ENCODE measurements at regions not wholly inside any gene's neighbourhood (a gene's known extent, or its start where the extent isn't known, plus 50 kb on each side); places are given as distances from the start of the nearest gene placed in this dataset.
"Not testable (repeated sequence)": the region's sequence is repeated elsewhere in the genome, so short reads cannot be mapped to it uniquely, and the experiment has no call there.

DNA sequence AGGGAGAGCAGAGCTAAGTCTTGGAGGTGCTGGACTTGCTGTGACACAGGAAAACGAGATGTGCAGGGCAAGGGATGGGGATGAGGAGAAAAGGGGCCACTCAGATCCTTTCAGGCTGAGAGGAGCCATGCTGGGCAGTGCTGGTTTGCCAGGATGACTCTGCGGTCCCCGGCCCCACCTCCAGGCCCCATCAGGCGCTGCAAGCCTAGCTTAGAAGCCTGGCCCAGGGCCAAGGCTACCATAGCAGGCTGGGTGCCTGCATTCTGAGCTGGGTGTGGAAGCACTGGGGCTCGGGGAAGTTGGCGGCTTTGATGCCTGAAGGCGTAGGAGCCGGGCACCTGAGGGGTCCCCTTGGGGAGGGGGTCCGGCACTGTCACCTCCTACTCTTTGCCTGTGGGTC lies 341.2 kb upstream of the USP9Y start:
- intact Hi-C loops (cut with micrococcal nuclease): no loop called here
- H3K4me3 ChIP-seq (ENCODE audit: low read length): no peak overlapping the region
- no peak overlapping the region for H3K4me2 ChIP-seq (ENCODE audit: low read length)
- H3K9me3 ChIP-seq (ENCODE audit: low read length): no peaks in the 10 kb centered on the region
- H3K4me1 ChIP-seq (ENCODE audit: insufficient read depth, low read length): no peaks in the 10 kb centered on the region
- H3K27me3 ChIP-seq (ENCODE audit: low read length): no peaks in the 10 kb centered on the region
- H2AFZ ChIP-seq (ENCODE audit: low read length): no peak overlapping the region
- no peak overlapping the region for H3K27ac ChIP-seq (ENCODE audit: low read length)
- H3F3A ChIP-seq (ENCODE audit: low read length, unreplicated experiment): no peaks in the 10 kb centered on the region
- no peaks in the 10 kb centered on the region for H3K9me2 ChIP-seq (replicated peaks; ENCODE audit: low read length)
- DNase-seq: no peak
- POLR2A ChIA-PET (ENCODE audit: unreplicated experiment): no interaction called here
- H4K20me1 ChIP-seq (ENCODE audit: low read length): no peaks in the 10 kb centered on the region
- CTCF ChIA-PET: no interaction called here
- H3K79me2 ChIP-seq (ENCODE audit: low read length): no peaks in the 10 kb centered on the region
- BruUV-seq (replicated peaks): no TSS peak
- no peak for ATAC-seq
- no peaks in the 10 kb centered on the region for H3K36me3 ChIP-seq (ENCODE audit: low read depth, low read length)
- no peak overlapping the region for H3K9ac ChIP-seq (ENCODE audit: low read length)
- TF ChIP-seq EZH2phosphoT487 (IDR thresholded peaks at IDR 0.05; ENCODE audit: borderline replicate concordance, low read length) (no peak), EZH2 (IDR thresholded peaks at IDR 0.05; ENCODE audit: low read length, unreplicated experiment) (no peak)
- TF ChIP-seq, protein P1, sequence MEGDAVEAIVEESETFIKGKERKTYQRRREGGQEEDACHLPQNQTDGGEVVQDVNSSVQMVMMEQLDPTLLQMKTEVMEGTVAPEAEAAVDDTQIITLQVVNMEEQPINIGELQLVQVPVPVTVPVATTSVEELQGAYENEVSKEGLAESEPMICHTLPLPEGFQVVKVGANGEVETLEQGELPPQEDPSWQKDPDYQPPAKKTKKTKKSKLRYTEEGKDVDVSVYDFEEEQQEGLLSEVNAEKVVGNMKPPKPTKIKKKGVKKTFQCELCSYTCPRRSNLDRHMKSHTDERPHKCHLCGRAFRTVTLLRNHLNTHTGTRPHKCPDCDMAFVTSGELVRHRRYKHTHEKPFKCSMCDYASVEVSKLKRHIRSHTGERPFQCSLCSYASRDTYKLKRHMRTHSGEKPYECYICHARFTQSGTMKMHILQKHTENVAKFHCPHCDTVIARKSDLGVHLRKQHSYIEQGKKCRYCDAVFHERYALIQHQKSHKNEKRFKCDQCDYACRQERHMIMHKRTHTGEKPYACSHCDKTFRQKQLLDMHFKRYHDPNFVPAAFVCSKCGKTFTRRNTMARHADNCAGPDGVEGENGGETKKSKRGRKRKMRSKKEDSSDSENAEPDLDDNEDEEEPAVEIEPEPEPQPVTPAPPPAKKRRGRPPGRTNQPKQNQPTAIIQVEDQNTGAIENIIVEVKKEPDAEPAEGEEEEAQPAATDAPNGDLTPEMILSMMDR (conservative IDR thresholded peaks at IDR 0.05; ENCODE audit: low read depth, low read length): no peak

DNA sequence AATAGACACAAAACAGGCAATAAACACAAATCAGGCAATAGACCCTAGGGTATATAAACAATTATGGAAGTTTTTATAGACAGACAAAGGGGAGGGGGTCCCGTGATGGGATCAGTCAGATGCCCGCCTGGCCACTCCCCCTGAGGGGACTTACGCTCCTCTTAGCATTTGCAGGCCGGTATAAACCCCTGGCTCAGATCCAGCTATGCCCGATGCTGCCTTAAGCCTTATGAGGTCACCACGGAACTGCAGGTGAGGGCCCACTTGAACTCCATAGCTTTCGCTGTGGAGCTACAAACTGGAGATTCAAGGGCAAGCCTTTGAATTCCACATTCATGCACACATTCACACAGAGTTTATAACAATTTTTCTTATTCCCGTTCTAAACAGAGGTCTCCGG lies 340.5 kb upstream of the USP9Y start:
- H3K9me3 ChIP-seq (ENCODE audit: low read length): no peaks in the 10 kb centered on the region
- no peak overlapping the region for H3K4me3 ChIP-seq (ENCODE audit: low read length)

GRCh38 chrY:12365311-12365910 lies 335.6 kb upstream of the USP9Y start:
- Histone ChIP-seq H3K79me2 (ENCODE audit: low read length) (no peaks in the 10 kb centered on the region), H4K20me1 (ENCODE audit: low read length) (no peaks in the 10 kb centered on the region), H3K27me3 (ENCODE audit: low read length) (no peaks in the 10 kb centered on the region), H3F3A (ENCODE audit: low read length, unreplicated experiment) (no peaks in the 10 kb centered on the region), H3K27ac (ENCODE audit: low read length) (no peak overlapping the region), H3K9ac (ENCODE audit: low read length) (no peak overlapping the region), H3K4me1 (ENCODE audit: insufficient read depth, low read length) (no peaks in the 10 kb centered on the region), H3K4me2 (ENCODE audit: low read length) (no peak overlapping the region), H3K9me2 (replicated peaks; ENCODE audit: low read length) (no peaks in the 10 kb centered on the region), H3K9me3 (ENCODE audit: low read length) (no peaks in the 10 kb centered on the region), H3K36me3 (ENCODE audit: low read depth, low read length) (no peaks in the 10 kb centered on the region), H2AFZ (ENCODE audit: low read length) (no peak overlapping the region), H3K4me3 (ENCODE audit: low read length) (no peak overlapping the region)
- intact Hi-C loops (cut with micrococcal nuclease): no loop called here
- ATAC-seq (no peak), DNase-seq (no peak)
- POLR2A ChIA-PET (ENCODE audit: unreplicated experiment): no interaction called here
- no peak for TF ChIP-seq EZH2 (IDR thresholded peaks at IDR 0.05; ENCODE audit: low read length, unreplicated experiment)
- no peak for TF ChIP-seq EZH2phosphoT487 (IDR thresholded peaks at IDR 0.05; ENCODE audit: borderline replicate concordance, low read length)
- TF ChIP-seq, protein P1 (conservative IDR thresholded peaks at IDR 0.05; ENCODE audit: low read depth, low read length): no peak
- CTCF ChIA-PET: no interaction called here
- BruUV-seq (replicated peaks): no TSS peak

More for the DNA sequence above, 340.5 kb upstream of the USP9Y start:
- DNase-seq (no peak), ATAC-seq (no peak)
- CTCF ChIA-PET: no interaction called here
- Histone ChIP-seq H3K79me2 (ENCODE audit: low read length) (no peaks in the 10 kb centered on the region), H3K9me2 (replicated peaks; ENCODE audit: low read length) (no peaks in the 10 kb centered on the region), H3K27me3 (ENCODE audit: low read length) (no peaks in the 10 kb centered on the region), H3K4me2 (ENCODE audit: low read length) (no peak overlapping the region), H3K36me3 (ENCODE audit: low read depth, low read length) (no peaks in the 10 kb centered on the region), H4K20me1 (ENCODE audit: low read length) (no peaks in the 10 kb centered on the region), H3K4me1 (ENCODE audit: insufficient read depth, low read length) (no peaks in the 10 kb centered on the region), H2AFZ (ENCODE audit: low read length) (no peak overlapping the region), H3K9ac (ENCODE audit: low read length) (no peak overlapping the region), H3K27ac (ENCODE audit: low read length) (no peak overlapping the region), H3F3A (ENCODE audit: low read length, unreplicated experiment) (no peaks in the 10 kb centered on the region)
- intact Hi-C loops (cut with micrococcal nuclease): no loop called here
- TF ChIP-seq EZH2 (IDR thresholded peaks at IDR 0.05; ENCODE audit: low read length, unreplicated experiment): no peak
- TF ChIP-seq, protein P1 (conservative IDR thresholded peaks at IDR 0.05; ENCODE audit: low read depth, low read length): no peak
- no peak for TF ChIP-seq EZH2phosphoT487 (IDR thresholded peaks at IDR 0.05; ENCODE audit: borderline replicate concordance, low read length)
- POLR2A ChIA-PET (ENCODE audit: unreplicated experiment): no interaction called here
- BruUV-seq (replicated peaks): no TSS peak

GRCh38 chrY:12374588-12374987 lies 326.4 kb upstream of the USP9Y start:
- H2AFZ ChIP-seq (ENCODE audit: low read length); H3K4me1 ChIP-seq (ENCODE audit: insufficient read depth, low read length); H3K27ac ChIP-seq (ENCODE audit: low read length); DNase-seq; H3K36me3 ChIP-seq (ENCODE audit: low read depth, low read length); H3K79me2 ChIP-seq (ENCODE audit: low read length); BruUV-seq (replicated peaks); CTCF ChIA-PET; ATAC-seq; H3K9ac ChIP-seq (ENCODE audit: low read length); H3K4me3 ChIP-seq (ENCODE audit: low read length); H3F3A ChIP-seq (ENCODE audit: low read length, unreplicated experiment); H3K9me3 ChIP-seq (ENCODE audit: low read length); POLR2A ChIA-PET (ENCODE audit: unreplicated experiment); intact Hi-C loops (cut with micrococcal nuclease); H4K20me1 ChIP-seq (ENCODE audit: low read length); H3K9me2 ChIP-seq (replicated peaks; ENCODE audit: low read length); H3K27me3 ChIP-seq (ENCODE audit: low read length); H3K4me2 ChIP-seq (ENCODE audit: low read length): not testable (repeated sequence)

Data from PC-3 (cell line).